Lower leg skin (tissue), 4 donors: ENCODE measurements at regions not wholly inside any gene's neighbourhood (a gene's known extent, or its start where the extent isn't known, plus 50 kb on each side); places are given as distances from the start of the nearest gene placed in this dataset.

ENCODE experiments used
- DNase-seq, 2 donors: peaks; one replicate each; pipeline ENCODE4 v3.0.0-alpha.2; 2019; ENCODE audit warnings: low spot score in 2 of 2
- H3K4me3 ChIP-seq: fragments of 200-600 bp; sonication (generic); 2 replicates; pipeline ENCODE4 v1.5.1; 2017; ENCODE audit warnings: mild to moderate bottlenecking, low read depth; ENCODE audit not compliant: poor library complexity, severe bottlenecking
- POLR2A ChIP-seq, 2 donors: fragments of 450-650 bp; IDR thresholded peaks; one replicate each; pipeline ENCODE4 v1.6.1; 2016 to 2017; ENCODE audit warnings: antibody characterized with exemption in 2 of 2, mild to moderate bottlenecking in 1 of 2, moderate library complexity in 1 of 2
- WGBS, 2 donors: methylation state at CpG; one replicate each; pipeline ENCODE4 v1.1.5; 2018; 5-methylcytosine and 5-hydroxymethylcytosine counted together
- intact Hi-C: fragments of 100-400 bp; cut with DNase I; formaldehyde crosslinking; loops from one replicate; pipeline ENCODE4 v1.15.0; 2023; ENCODE audit warnings: low total_unique reads
- TF ChIP-seq, protein P1 (sequence below), 3 donors: fragments of 450-650 bp; IDR thresholded peaks; one replicate each; pipeline ENCODE4 v1.5.1; 2016; ENCODE audit warnings: antibody characterized with exemption in 3 of 3, mild to moderate bottlenecking in 3 of 3, moderate library complexity in 2 of 3

DNA sequence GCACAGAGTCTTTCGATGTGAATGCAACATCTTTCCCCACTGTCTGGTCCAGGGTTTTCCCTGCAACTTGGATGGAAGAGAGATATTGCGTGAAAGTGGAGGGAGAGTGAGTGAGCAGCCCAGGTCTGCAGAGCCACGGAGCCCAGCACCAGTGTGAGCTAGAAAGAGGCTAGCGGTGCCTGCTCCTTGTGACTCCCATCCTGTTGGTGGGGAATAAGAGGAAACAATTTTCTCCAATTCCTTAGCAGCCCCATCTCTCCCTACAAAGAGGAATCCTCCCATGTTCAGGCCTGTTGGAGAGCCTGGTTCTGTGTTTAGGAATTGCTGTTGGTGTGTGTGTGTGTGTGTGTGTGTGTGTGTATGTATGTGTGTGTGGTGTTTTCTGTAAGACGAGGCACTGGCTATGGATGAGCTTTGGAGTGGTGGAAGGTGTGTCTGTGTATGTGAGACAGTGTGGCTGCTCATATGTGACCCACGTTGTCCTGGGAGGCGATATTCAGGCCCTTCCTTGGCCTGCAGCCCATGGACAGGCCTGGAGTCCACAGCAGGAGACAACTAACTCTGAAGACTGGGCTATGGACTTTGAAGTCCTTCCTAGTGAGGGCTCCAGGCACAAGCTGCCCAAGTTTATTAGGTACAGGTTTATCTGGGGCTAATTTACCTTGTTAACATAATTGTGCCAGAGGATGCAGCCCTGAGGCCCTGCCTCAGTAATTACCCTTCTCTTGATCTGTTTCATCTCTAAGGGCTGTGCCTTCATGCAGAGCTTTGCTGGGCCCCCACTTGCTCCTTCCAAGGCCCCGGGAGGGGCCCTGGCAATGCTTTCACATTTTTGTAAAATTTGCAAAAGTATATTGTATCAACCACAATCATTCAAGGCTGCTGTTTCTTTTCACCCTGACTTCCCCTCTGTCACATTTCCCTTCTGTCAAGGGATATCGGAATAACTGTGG lies 88.6 kb upstream of the HAAO start:
- TF ChIP-seq, protein P1, sequence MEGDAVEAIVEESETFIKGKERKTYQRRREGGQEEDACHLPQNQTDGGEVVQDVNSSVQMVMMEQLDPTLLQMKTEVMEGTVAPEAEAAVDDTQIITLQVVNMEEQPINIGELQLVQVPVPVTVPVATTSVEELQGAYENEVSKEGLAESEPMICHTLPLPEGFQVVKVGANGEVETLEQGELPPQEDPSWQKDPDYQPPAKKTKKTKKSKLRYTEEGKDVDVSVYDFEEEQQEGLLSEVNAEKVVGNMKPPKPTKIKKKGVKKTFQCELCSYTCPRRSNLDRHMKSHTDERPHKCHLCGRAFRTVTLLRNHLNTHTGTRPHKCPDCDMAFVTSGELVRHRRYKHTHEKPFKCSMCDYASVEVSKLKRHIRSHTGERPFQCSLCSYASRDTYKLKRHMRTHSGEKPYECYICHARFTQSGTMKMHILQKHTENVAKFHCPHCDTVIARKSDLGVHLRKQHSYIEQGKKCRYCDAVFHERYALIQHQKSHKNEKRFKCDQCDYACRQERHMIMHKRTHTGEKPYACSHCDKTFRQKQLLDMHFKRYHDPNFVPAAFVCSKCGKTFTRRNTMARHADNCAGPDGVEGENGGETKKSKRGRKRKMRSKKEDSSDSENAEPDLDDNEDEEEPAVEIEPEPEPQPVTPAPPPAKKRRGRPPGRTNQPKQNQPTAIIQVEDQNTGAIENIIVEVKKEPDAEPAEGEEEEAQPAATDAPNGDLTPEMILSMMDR (IDR thresholded peaks at IDR 0.05): no peak
- no peak for TF ChIP-seq POLR2A (IDR thresholded peaks at IDR 0.05)
- H3K4me3 ChIP-seq: no peak overlapping the region
- intact Hi-C loops: no loop called here
- DNase-seq: peak in 1 of 2 donors; percentile 67
- 46 to 49% methylated on average over 9 of the region's 9 CpGs for WGBS, 2 donors

DNA sequence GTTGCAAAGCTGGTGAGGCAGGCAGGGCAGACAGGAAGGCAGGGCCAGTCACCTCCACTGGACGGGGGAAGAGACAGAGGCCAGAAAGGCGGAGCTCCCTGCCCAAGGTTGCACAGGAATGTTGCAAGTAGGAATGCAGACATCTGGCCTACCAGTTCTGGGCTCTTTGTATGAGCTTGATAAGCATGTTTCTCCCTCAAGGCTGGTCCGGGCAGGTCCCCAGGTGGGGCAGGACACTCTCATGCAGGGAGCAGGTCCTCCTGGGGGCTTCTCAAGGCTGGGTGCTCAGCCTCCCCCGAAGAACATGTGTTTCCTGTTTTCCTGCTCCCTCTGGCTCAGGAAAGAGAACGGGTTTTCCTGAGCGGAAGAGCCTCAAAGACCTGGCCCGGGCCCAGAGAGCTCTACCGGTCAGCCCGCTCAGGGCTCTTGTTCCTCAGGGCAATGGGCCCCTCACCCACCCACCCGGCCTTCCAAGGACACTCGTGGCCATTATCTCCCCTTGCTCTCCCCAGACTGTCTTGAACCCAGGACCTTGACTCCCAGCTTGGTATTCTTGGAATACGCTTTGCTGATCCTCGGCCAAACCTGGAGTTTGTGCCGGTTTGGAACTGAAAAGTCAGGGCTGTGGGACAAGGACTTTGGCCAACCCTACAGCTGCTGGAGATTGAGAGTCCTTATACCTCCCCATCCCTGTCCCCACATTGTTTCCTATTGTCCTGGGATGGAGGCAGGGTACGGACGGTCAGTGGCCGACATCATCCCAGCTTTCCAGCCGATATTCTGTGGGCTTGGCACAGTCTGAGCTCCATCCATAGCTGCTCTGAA lies 87.7 kb upstream of the HAAO start:
- TF ChIP-seq, protein P1 (IDR thresholded peaks at IDR 0.05): no peak
- TF ChIP-seq POLR2A (IDR thresholded peaks at IDR 0.05): no peak
- peak in 1 of 2 donors; percentile 83 for DNase-seq
- no peak overlapping the region for H3K4me3 ChIP-seq
- WGBS, 2 donors: 47 to 55% methylated on average over 18 of the region's 18 CpGs
- intact Hi-C loops: no loop called here

GRCh38 chr2:42879121-42879705 lies 86.8 kb upstream of the HAAO start:
- DNase-seq: peak in 1 of 2 donors; percentile 73
- 69 to 70% methylated on average over 4 to 6 of the region's 6 CpGs for WGBS, 2 donors
- H3K4me3 ChIP-seq: no peak overlapping the region
- intact Hi-C loops: no loop called here
- TF ChIP-seq POLR2A (IDR thresholded peaks at IDR 0.05): no peak
- TF ChIP-seq, protein P1 (IDR thresholded peaks at IDR 0.05): no peak

DNA sequence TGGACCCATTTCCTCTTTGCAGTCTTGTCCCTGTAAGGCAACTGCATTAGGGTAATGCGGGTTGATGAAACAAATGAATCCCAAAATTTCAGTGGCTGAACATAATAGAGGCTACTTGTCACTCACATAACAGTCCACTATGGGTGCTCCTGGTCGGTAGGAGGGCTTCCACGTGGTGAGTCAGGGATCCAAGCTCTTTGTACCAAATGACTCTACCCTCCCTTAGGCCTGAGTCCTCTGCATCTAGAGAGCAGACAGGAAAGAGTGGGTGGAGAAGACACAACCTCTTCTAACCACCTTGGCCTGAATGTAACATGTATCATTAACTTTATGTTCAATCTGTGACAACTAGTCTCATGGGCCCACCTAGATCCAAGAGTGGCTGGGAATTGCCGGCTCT lies 86.2 kb upstream of the HAAO start:
- no peak overlapping the region for H3K4me3 ChIP-seq
- TF ChIP-seq POLR2A (IDR thresholded peaks at IDR 0.05): no peak
- TF ChIP-seq, protein P1 (IDR thresholded peaks at IDR 0.05): no peak
- peak in 1 of 2 donors; percentile 17 for DNase-seq
- intact Hi-C loops: no loop called here
- 76 to 91% methylated on average over 4 of the region's 4 CpGs for WGBS, 2 donors

GRCh38 chr2:42877936-42878335 lies 85.6 kb upstream of the HAAO start:
- DNase-seq: peak in 1 of 2 donors; percentile 61
- 91% methylated on average over 1 of the region's 1 CpG for WGBS, 2 donors
- intact Hi-C loops: no loop called here
- TF ChIP-seq, protein P1 (IDR thresholded peaks at IDR 0.05): no peak
- no peak for TF ChIP-seq POLR2A (IDR thresholded peaks at IDR 0.05)
- H3K4me3 ChIP-seq: no peak overlapping the region
